Fibroblast of mammary gland (primary cell): ENCODE measurements at regions not wholly inside any gene's neighbourhood (a gene's known extent, or its start where the extent isn't known, plus 50 kb on each side); places are given as distances from the start of the nearest gene placed in this dataset.

Experiments
- DNase-seq: peaks from one replicate; pipeline ENCODE4 v3.0.0-alpha.2; 2010; ENCODE audit warnings: low read depth
- H3K4me3 ChIP-seq: 2 replicates; pipeline ENCODE4 v1.5.1; 2011; ENCODE audit warnings: low read depth, mild to moderate bottlenecking, low read length, moderate library complexity; ENCODE audit not compliant: control insufficient read depth
- CTCF ChIP-seq: conservative IDR thresholded peaks from 2 replicates; pipeline ENCODE4 v1.5.1; 2011; ENCODE audit warnings: low read depth, low read length, inconsistent platforms; ENCODE audit not compliant: control insufficient read depth, insufficient read depth

GRCh38 chr14:99323603-99324185 is 51.7 kb upstream of the BCL11B start:
- no peak overlapping the region for H3K4me3 ChIP-seq
- no peak for TF ChIP-seq CTCF
- no peak for DNase-seq

- DNase-seq = peak; percentile 21
- no peak overlapping the region for H3K4me3 ChIP-seq
- TF ChIP-seq CTCF = no peak
Measured at GRCh38 chr14:99322731-99323599, 51.0 kb upstream of the BCL11B start.

- no peak for DNase-seq
- no peak for TF ChIP-seq CTCF
- H3K4me3 ChIP-seq = no peak overlapping the region
Measured at GRCh38 chr14:99321955-99322730, 50.1 kb upstream of the BCL11B start.
